GM21423 (cell line): ENCODE measurements at regions not wholly inside any gene's neighbourhood (a gene's known extent, or its start where the extent isn't known, plus 50 kb on each side); places are given as distances from the start of the nearest gene placed in this dataset.

ENCODE experiments used
- ATAC-seq: cut with Tn5 transposase; IDR thresholded peaks from one replicate; pipeline ENCODE4 v1.9.1; 2021; ENCODE audit warnings: mild to moderate bottlenecking, moderate library complexity; ENCODE audit not compliant: unreplicated experiment

GRCh38 chr18:73797419-73797818 is 350.2 kb downstream of the FBXO15 start:
- no peak for ATAC-seq

- ATAC-seq: no peak
These were observed 354.2 kb downstream of the FBXO15 start for GRCh38 chr18:73793386-73793785.

GRCh38 chr18:73791081-73791480 is 356.6 kb downstream of the FBXO15 start:
- no peak for ATAC-seq

GRCh38 chr18:73790587-73790986 is 357.0 kb downstream of the FBXO15 start:
- no peak for ATAC-seq

- no peak for ATAC-seq
These were observed 360.3 kb downstream of the FBXO15 start for GRCh38 chr18:73787316-73787715.

GRCh38 chr18:73785300-73785699 is 362.3 kb downstream of the FBXO15 start:
- no peak for ATAC-seq

GRCh38 chr18:73784853-73785252 is 362.8 kb downstream of the FBXO15 start:
- no peak for ATAC-seq

- no peak for ATAC-seq
These were observed 365.2 kb downstream of the FBXO15 start for GRCh38 chr18:73782405-73782804.

GRCh38 chr18:73780218-73780617 is 367.4 kb downstream of the FBXO15 start:
- no peak for ATAC-seq

- ATAC-seq: no peak
These were observed 369.6 kb downstream of the FBXO15 start for GRCh38 chr18:73778032-73778359.

- no peak for ATAC-seq
These were observed 370.1 kb downstream of the FBXO15 start for GRCh38 chr18:73777356-73778031.

- ATAC-seq: no peak
These were observed 372.7 kb downstream of the FBXO15 start for GRCh38 chr18:73774811-73775509.

GRCh38 chr18:73768043-73768442 is 379.6 kb downstream of the FBXO15 start:
- ATAC-seq: no peak

- no peak for ATAC-seq
These were observed 380.6 kb downstream of the FBXO15 start for GRCh38 chr18:73766910-73767515.

- no peak for ATAC-seq
These were observed 389.2 kb downstream of the FBXO15 start for GRCh38 chr18:73758446-73758845.

GRCh38 chr18:73756256-73757091 is 391.2 kb downstream of the FBXO15 start:
- ATAC-seq: no peak

GRCh38 chr18:73752965-73753364 is 394.7 kb downstream of the FBXO15 start:
- ATAC-seq: no peak

GRCh38 chr18:73752546-73752945 is 395.1 kb downstream of the FBXO15 start:
- ATAC-seq: no peak

GRCh38 chr18:73750052-73750451 is 397.6 kb downstream of the FBXO15 start:
- no peak for ATAC-seq

GRCh38 chr18:73749304-73749703 is 398.3 kb downstream of the FBXO15 start:
- no peak for ATAC-seq

- no peak for ATAC-seq
These were observed 398.9 kb downstream of the FBXO15 start for GRCh38 chr18:73748731-73749130.
